GM18520 (cell line): ENCODE measurements at regions not wholly inside any gene's neighbourhood (a gene's known extent, or its start where the extent isn't known, plus 50 kb on each side); places are given as distances from the start of the nearest gene placed in this dataset.

Source experiments
- ATAC-seq: cut with Tn5 transposase; IDR thresholded peaks from one replicate; pipeline ENCODE4 v1.9.1; 2021; ENCODE audit not compliant: unreplicated experiment

GRCh38 chr13:99893567-99893966 lies 78.0 kb downstream of the ZIC5 start:
- no peak for ATAC-seq

GRCh38 chr13:99892866-99893504 lies 78.6 kb downstream of the ZIC5 start:
- ATAC-seq = no peak

GRCh38 chr13:99892196-99892613 lies 79.4 kb downstream of the ZIC5 start:
- ATAC-seq = no peak

- ATAC-seq = no peak
Observed at GRCh38 chr13:99886706-99887105, 84.9 kb downstream of the ZIC5 start.

GRCh38 chr13:99884913-99885312 lies 86.7 kb downstream of the ZIC5 start:
- no peak for ATAC-seq

- ATAC-seq = no peak
Observed at GRCh38 chr13:99883805-99884204, 87.8 kb downstream of the ZIC5 start.

- no peak for ATAC-seq
Observed at GRCh38 chr13:99878921-99879610, 92.5 kb downstream of the ZIC5 start.

- ATAC-seq = no peak
Observed at GRCh38 chr13:99876651-99877050, 94.9 kb downstream of the ZIC5 start.

GRCh38 chr13:99875391-99875790 lies 96.2 kb downstream of the ZIC5 start:
- ATAC-seq = no peak

- ATAC-seq = no peak
Observed at GRCh38 chr13:99873832-99874430, 97.6 kb downstream of the ZIC5 start.

GRCh38 chr13:99873141-99873540 lies 98.4 kb downstream of the ZIC5 start:
- no peak for ATAC-seq

GRCh38 chr13:99871249-99871898 lies 100.2 kb downstream of the ZIC5 start:
- no peak for ATAC-seq

- no peak for ATAC-seq
Observed at GRCh38 chr13:99870541-99870940, 101.0 kb downstream of the ZIC5 start.

GRCh38 chr13:99869830-99870229 lies 101.7 kb downstream of the ZIC5 start:
- no peak for ATAC-seq

- ATAC-seq = no peak
Observed at GRCh38 chr13:99868767-99869166, 102.8 kb downstream of the ZIC5 start.

- no peak for ATAC-seq
Observed at GRCh38 chr13:99867535-99868257, 103.9 kb downstream of the ZIC5 start.

GRCh38 chr13:99866781-99867180 lies 104.8 kb downstream of the ZIC5 start:
- no peak for ATAC-seq

- ATAC-seq = no peak
Observed at GRCh38 chr13:99865420-99865930, 106.1 kb downstream of the ZIC5 start.

- no peak for ATAC-seq
Observed at GRCh38 chr13:99864627-99864990, 107.0 kb downstream of the ZIC5 start.

GRCh38 chr13:99863789-99864626 lies 107.6 kb downstream of the ZIC5 start:
- ATAC-seq = no peak
